ENCODE measurements at regions not wholly inside any gene's neighbourhood (a gene's known extent, or its start where the extent isn't known, plus 50 kb on each side); places are given as distances from the start of the nearest gene placed in this dataset. TPM values are rescaled to one million over a fixed set of nuclear protein-coding genes. Genes with fewer than 3 reads are reported as not detected.

DNA sequence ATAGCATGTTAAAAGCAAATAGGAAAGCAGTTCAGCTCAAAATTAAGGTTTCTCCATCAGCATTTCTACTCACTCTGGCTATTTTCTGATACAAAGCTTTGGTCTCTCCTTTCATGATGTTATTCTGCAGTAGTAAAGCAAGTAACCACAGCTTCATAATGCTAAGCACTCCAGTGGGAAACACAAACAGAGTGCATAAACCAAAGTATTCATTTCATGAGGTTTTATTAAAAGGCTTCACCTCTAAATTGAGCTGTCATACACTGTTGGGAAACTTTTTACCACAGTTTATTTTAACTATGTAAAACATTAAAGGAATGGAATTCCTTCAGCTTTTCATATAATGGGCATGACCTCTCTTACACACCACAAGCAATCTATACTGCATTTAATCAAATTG is 157.9 kb upstream of the LMO3 start:
- FAIRE-seq (no peak), DNase-seq (ENCODE audit: low spot score in 2 of 2) (no peak)

GRCh38 chr12:16756833-16757555 is 151.0 kb upstream of the LMO3 start:
- DNase-seq (ENCODE audit: low spot score in 2 of 2) (no peak), FAIRE-seq (no peak)

DNA sequence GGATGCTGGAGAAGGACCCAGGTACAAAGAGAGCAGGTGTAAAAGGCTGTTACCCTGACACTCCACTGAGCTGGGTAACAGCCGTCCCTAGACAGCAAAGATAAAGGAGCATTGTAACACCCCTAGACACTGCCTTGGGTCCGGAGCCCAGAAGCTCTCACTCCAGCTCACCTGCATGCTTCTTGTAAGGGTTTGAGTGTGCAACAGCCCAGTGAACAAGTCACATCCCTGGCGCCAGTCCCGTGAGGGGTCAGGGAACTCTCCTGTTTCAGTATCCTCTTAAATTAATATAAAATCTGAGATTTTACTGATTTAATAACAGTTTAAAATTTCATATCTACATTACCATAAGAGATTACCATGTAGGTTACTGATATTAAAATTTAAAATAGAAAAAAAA is 124.8 kb upstream of the LMO3 start:
- DNase-seq (ENCODE audit: low spot score in 2 of 2), result no peak
- FAIRE-seq, result no peak

- DNase-seq (ENCODE audit: low spot score in 2 of 2) (no peak), FAIRE-seq (no peak)
Observed at GRCh38 chr12:16726879-16727278, 120.9 kb upstream of the LMO3 start.

DNA sequence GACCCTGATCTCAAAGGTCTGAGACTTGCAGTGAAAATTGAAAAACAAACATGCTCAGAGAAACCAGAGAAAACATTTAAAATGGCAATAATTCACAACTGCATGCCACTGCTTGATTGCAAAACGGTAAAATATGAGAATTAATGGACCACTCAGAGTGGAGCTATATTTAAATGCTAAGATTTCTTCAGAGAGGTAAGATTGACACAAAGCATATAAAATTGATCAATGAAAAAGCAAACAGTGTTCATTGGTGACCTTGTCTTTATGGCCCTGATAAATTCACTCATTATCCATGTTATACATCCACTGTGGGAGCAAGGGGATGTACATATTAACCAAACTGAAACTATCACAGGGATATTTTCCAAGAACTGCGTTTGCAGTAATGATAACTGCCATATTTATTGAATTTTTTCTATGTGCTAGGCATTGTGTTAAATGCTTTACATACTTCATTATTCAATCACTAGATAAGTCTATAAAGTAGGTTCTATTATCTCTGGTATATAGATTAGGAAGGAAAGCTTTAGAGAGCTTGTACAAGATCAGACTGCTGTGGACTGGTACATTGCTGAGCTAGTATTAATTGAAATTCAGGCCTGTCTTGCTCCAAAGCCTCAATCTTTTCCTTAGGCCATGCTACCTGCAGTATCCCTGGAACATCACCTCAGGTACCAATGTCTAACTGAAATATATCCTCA is 113.9 kb upstream of the LMO3 start:
- DNase-seq (ENCODE audit: low spot score in 2 of 2), result no peak
- FAIRE-seq, result no peak

GRCh38 chr12:16716928-16717327 is 111.0 kb upstream of the LMO3 start:
- DNase-seq (ENCODE audit: low spot score in 2 of 2) (no peak), FAIRE-seq (no peak)

DNA sequence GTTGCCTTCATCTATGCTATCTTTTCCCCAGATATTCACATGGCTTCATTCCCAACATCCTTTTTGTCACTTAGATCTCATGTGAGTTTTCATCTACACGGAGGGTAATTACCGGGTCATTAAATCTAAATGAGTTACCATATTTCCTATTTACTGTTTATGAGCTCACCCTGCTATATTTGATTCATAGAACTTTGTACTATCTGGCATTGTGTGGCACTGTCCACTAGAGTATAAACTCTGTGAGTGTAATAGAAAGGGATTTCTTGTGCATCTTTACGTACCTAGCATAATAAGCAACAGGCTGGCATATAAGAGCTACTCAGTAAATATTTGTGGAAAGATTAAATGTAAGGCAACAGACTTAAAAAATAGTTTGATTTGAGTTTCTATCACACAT is 86.1 kb upstream of the LMO3 start:
- no peak for DNase-seq (ENCODE audit: low spot score in 2 of 2)
- no peak for FAIRE-seq

- no peak for DNase-seq (ENCODE audit: low spot score in 2 of 2)
- FAIRE-seq, result no peak
Observed at GRCh38 chr12:16691624-16692023, 85.7 kb upstream of the LMO3 start.

DNA sequence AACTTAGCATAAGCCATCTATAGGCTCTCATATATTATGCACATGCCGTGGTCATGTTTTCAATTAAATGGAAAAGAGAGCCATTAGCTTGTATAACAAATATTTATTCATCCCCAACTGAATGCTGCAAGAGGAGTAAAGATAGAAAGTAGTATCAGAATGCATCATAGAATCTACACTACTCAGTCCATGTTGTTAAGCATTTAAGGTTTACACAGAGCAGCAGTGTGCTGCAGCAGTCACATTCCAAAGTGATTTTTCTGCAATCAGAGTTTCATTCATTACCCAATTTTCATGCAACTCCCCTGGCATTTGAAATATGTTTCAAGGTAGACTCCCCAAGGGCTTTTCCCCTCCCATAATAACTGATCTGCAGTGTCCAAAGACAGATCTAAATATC is 82.2 kb upstream of the LMO3 start:
- DNase-seq (ENCODE audit: low spot score in 2 of 2), result no peak

DNA sequence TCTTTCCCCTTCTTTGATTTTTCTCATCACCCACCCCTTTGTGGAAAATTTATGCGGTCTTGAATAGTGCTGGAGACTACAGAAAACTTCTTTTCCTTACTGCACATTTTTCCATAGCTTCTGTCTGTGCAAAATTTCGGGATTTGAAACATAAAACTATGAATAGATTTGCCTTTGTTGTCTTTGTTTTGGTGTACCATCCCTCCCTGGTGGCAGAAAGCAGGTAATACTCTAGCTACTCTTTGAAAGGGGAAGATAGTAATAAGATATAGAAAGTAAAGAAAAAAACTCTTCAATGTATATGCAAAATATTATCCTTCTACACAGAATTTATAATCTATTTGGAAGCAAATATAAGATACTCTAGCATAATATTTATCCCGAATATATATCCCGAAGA is 79.1 kb upstream of the LMO3 start:
- no peak for DNase-seq (ENCODE audit: low spot score in 2 of 2)
- no peak for FAIRE-seq

More for the DNA sequence above, 82.2 kb upstream of the LMO3 start:
- FAIRE-seq, result no peak

GRCh38 chr12:16681196-16681595 is 75.2 kb upstream of the LMO3 start:
- FAIRE-seq (no peak), DNase-seq (ENCODE audit: low spot score in 2 of 2) (no peak)

DNA sequence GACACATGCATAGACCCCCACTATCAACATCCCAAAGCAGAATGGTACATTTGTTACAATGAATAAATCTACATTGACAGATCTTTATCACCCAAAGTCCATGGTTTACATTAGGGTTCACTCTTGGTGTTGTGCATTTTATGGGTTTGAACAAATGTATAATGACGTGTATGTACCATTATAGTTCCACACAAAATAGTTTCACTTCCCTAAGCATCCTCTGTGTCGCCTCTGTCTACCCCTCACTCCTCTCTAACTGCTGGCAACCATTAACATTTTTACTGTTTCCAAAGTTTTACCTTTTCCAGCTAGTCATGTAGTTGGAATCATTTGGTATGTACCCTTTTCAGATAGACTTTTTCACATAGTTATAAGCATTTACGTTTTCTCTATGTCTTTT is 69.5 kb upstream of the LMO3 start:
- FAIRE-seq (no peak), DNase-seq (ENCODE audit: low spot score in 2 of 2) (no peak)

DNA sequence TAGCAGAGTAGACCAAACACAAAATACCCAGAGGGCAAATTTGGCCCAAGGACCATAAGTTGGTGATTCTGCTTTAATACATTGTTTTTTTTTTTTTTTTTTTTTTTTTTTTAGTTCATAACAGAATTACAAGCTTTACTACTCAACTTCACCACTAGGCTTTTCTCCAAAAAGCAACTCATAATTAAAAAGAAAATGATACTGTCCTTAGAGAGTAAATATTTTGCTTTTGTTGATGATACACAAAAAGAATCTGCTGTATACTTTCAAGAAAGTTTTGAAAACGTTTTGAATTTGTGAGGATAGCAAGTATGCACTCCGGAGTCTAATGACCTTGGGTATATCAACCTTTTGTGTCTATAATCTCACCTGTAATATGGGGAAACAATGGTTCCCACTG is 68.9 kb upstream of the LMO3 start:
- FAIRE-seq (no peak), DNase-seq (ENCODE audit: low spot score in 2 of 2) (no peak)

DNA sequence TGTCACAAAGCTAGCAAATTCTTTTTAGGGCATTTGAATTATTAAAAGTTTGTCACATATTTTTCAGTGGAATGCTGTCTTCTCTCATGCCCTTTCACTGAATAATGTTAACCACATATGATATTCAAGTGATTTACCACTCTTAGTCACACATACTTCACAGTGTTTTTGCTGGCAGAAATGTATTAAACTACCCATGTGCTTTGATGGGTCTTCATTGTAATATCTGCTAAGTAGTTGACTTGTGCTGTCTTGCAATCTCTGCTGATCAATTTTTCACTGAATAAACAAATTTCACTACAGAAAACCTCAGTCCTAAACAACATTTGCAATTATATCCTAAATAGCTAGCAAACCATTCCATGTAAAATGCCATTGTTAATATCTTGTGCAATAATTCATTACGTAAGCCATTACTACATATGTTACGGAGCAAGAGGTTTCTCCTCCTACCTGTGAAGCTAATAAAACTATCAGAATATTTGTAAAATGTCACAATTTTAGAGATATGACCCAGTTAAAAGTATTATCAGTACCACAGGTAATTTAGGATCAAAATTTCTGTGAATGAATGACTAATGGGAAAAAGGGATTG is 64.6 kb upstream of the LMO3 start:
- FAIRE-seq (no peak), DNase-seq (ENCODE audit: low spot score in 2 of 2) (no peak)

GRCh38 chr12:16669756-16670155 is 63.8 kb upstream of the LMO3 start:
- FAIRE-seq, result no peak
- no peak for DNase-seq (ENCODE audit: low spot score in 2 of 2)

GRCh38 chr12:16668198-16668597 is 62.2 kb upstream of the LMO3 start:
- no peak for DNase-seq (ENCODE audit: low spot score in 2 of 2)
- no peak for FAIRE-seq

- FAIRE-seq (no peak), DNase-seq (ENCODE audit: low spot score in 2 of 2) (no peak)
Observed at GRCh38 chr12:16658699-16659098, 52.7 kb upstream of the LMO3 start.

Small RNA genes lying in the stretch of these regions (small RNA-seq; reads per million reads assigned to genes)
- not detected for gene RNU6-837P
